HG03060 (cell line): ENCODE measurements at regions not wholly inside any gene's neighbourhood (a gene's known extent, or its start where the extent isn't known, plus 50 kb on each side); places are given as distances from the start of the nearest gene placed in this dataset.
"Not testable (repeated sequence)": the region's sequence is repeated elsewhere in the genome, so short reads cannot be mapped to it uniquely, and the experiment has no call there.

Experiments used
- ATAC-seq: cut with Tn5 transposase; IDR thresholded peaks from one replicate; pipeline ENCODE4 v1.9.1; 2021; ENCODE audit warnings: low read depth, moderate number of reproducible peaks; ENCODE audit not compliant: unreplicated experiment

- no peak for ATAC-seq
These were observed 372.1 kb downstream of the RPS24 start for GRCh38 chr10:78405736-78406135.

DNA sequence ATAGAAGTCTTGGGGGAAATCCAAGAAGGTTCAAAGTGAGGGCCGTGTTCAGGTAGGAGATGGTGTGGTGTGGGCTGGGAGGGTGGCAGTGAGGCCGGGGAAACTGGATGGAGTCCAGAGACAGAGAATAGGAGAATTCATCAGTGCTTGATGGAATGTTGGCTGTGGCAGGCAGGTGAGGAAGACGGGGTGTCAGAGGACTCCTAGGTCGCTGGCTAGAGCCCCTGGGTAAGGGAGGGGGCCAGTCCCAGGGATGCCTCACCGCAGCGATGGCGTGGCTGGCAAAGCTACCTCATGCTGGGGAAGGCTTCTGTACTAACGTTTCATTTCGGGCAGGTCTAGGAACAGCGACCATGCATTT, 373.0 kb downstream of the RPS24 start:
- no peak for ATAC-seq

GRCh38 chr10:78407009-78407711, 373.5 kb downstream of the RPS24 start:
- no peak for ATAC-seq

DNA sequence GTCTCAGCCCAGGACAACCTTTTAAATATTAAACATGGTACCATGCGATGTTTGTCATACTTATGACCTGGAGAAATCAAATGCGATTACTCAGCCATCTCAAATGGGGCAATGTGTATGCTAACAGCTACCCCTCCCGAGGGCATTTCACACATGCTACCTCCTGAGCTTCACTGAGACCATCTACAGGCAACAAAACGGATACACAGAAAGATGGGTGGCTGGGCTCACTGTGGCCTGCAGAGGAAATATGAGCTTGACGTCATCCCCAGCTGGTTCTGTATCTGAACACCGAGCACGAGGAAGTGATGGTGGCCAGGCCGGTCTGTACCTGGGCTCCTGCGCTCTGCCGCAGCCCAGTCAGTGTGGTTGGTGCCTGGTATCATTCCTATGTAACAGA, 374.3 kb downstream of the RPS24 start:
- no peak for ATAC-seq

DNA sequence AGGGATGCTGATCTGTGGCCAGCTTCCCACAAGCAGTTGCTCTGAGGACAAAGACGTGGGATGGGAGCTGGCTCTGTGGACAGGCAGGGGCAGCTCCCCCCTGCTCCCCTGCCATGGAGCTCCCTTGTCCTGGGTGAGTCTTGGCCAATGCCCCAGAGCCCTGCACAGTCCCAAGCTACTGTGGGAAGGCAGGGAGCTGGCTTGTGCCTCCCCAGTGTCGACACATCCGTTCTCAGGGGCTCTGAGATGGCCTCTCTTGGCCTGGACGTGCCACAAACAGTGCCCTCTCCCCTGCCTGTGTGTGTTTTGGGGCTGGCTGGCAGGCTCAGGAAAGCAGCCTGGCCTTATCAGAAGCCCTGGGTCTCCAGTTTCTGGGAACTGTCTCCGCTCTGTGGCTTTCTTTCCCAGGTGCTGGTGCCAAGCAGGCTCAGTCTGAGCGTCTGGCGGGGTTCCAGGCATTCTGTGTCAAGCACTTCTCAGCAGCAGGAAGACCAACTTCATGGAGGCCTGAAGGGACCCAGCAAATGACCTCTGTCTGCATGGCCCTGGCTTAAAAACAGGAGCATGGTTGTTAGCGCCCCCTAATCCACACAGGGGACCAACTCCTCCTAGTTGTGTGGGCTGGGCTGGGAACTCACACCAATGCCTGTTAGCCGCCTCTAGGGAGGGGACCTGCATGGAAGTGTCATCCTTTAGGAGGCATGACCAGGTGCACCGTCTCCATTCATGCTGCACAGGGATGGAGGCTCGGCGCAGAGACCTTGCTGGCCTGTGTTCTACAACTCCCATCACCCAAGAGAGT, 375.2 kb downstream of the RPS24 start:
- ATAC-seq: no peak

DNA sequence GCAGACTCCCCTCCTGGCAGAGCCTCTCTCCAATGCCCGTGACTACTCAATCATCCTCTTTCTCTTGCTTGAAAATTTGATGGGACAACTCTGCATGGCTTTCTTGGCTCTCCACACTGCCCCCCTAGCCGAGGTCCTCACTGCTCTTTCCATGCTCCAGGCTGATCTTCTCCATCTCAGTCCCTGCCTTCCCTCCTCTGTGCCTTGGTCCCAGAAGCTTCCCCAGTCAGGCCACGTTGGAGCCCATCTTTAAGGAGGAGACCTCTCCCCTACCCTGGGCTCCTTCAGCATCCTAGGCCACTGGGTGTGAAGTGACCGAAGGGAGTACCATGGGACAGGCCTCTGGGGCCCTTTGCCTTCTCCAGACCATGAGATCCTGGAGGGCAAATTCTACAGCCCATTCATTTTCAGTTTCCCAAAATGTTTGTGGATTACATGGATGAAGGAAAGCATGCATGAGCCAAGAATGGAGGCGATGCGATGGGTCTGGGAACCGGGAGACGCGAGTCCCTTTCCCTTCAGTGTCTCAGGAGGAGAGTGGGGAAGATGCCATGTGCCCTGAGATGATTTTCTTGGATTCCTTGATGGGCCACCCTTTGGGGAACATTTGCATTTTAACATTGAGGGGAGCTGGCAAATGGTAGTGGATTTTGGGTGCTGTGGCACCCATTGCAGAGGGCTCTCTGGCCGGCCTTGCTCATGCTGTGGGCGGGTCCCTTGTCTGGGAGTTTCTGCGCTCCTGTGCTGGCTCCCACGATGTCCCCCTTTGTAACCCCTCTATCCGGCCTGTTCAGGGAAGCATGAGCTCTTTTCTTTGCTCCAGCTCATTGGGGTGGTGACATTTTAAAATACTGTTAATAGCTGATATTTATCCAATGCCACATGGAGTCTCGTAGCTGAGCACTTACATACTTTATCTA, 376.6 kb downstream of the RPS24 start:
- no peak for ATAC-seq

DNA sequence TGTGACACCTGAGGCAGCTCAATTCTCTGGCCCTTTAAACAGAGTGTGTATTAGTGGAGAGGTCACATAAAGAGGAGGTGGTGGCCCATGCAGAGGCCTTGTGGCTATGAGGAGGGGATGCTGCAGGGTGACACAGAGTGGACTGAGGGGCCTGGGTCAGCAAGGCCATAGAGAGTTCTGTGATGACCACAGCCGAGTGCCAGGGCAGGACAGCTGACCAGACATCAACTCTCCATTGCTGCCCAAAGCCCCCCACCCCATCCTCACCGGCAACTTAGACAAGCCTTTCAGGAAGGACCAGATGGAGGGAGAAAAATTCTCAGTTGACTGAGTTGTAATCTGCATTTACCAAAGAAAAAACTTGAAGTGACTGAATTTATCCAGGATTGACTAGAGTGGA, 378.1 kb downstream of the RPS24 start:
- ATAC-seq: no peak

DNA sequence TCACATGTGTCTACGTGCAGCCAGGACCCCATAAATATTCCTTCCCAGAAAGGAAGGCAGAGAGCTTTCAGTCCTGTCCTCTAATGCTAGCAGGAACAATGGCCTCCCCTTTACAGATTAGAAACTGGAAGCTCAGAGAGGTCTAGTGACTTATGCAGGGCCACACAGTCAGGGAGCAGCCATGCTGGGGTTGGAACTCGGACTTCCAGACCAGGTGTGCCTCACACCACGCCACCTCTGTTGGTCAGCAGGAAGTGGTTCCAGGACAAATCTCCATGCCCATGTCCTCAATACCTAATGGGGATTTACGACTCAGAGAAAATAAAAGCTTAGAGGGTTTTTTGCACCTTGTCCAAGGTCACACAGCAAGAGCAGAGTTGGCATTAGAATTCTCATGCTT, 378.9 kb downstream of the RPS24 start:
- no peak for ATAC-seq

DNA sequence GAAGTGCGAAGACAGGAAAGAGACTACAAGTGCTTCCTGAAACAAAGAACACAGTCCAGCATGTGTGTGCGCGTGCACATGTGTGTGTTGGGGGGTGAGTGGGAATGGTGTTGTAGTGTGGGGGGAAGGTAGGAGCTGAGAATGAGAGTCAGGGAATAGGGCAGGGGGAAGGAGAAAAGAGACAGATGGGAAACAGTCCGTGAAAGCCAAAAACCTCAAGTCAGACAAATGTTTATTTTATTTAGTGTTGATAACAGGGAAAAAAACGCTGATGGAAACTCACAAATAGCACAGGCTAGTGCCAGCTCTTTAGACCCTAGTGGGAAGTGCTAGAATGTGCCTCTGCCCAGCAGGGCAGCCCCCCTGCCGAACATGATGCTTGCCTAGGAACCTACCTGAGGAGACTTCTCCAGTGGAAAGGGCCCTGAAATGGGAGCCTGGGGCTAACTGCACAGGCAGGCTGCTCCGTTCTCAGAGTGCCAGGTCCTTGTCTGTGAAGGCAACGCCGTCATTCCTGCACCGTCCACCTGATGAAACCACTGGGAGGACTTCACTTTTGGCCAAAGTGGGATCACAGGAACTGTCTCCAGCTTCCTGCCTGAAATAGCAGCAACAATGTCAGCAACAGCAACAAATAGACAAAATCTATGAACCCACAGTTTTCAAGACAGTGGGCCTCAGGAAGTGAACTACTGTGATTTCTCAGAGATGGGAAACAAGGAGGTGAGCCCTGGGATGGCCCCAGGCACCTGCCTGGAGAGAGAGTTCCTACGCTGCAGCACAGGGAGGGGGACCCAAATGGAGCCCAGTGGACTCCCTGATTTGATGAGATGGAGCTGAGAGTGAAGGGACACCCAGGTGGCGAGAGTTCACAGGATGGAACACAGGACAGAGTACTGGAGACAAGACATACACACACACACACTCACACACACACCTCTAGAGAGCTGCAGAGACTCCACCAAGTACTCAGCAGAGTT, 379.7 kb downstream of the RPS24 start:
- no peak for ATAC-seq

DNA sequence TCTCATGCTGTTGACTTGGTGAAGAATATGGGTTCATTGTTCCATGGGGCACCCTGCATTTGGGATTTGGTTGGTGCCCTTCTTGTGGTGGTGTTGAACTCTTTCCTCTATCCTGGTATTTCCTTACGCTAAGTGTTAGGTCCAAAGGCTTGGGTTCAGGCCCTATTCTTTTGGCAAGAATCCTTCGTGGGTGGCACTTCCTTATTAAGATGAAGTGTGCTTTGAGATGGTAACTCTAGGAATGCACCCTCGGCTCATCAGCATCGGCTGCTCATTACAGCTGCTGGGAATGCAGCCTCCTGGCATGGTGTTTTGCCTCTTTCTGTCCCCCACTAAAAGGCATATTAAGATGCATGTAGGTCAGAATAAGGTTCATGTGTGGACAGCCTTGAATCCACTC, 380.7 kb downstream of the RPS24 start:
- ATAC-seq: no peak

- no peak for ATAC-seq
These were observed 381.4 kb downstream of the RPS24 start for GRCh38 chr10:78415111-78415510.

DNA sequence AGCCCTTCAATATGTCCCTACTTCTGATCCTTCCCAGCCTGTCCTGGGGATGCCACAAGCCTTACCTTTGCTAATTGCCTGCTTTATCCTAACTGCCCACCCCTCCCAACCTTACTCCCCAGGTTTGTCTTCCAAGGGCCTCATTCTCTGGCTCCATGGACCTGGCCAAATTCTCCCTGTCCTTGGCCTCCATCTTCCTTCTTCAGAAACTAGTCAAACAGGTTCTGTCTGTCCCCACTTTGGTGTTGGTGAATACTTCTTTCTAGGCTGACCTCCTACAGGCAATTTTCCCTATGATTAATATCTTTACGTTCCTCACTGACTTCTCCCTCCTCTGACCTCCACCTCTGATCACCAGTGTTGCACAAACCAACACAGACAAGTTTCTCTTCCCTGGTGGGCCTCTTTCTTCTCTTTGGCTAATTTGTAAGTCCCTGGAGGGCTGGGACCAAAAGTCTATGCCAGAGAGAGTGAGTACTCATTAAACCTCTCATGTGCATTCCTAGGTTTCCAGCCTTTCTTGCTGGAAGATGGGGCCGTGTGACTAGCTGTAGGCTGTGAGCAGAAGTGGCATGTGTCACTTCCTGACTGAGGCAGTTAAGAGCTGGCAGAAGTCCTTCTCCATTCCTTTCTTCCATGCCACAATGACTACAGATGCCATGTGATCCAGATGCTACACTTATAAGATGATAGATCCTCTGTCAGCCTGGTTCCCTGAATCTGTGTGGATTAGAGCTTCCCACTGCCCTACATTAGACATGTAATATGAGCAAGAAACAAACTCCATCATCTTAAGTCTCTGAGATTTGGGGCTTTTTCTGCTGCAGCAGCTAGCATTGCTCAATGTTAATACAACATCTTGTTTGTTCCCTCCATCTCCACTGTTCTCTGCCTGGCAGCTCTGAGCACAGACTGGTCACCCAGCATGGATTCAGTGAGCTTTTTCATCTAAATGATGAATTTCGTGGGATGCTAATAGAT, 382.7 kb downstream of the RPS24 start:
- no peak for ATAC-seq

DNA sequence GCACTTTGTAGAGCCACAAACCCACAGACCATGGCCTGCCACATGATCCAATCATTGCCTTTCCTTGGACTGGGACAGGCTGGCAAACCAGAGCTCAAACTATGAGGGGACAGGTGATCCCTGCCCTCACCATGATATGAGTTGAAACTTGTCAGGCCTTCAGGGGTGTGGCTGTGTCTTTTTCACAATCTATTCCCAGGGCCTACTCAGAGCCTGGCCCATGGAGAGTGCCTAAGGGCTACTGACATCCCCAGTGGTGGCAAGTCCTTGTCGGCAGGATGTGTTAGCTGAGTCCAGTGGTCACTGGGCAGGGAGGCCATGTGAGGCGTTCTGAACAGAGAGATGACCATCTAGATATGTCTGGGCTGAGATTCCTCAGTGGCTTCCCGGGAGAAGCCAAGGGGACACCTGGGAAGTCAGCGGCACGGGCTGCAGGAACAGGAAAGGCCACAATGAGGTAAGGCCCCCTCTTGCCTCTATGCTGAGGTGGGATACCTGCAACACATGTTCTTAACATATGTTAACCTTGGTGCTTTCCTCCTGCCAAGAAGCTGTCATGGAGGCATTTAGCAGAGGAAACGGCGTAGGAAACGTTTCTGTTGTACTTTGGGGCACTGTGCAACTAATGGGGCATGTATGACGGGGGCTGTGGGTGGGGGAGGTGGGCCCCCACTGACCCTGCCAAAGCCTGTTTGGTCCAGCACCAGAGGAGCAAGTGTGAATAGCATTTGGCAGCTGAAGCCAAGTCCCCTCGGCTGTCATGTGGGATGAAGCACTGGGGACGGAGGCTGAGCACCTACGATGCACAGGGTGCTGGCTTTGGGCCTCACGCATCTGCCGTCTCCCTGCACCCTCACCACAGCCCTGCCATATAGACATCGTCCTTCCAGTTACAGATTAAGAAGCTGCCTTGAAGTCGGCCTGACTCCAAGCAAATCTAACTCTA, 384.0 kb downstream of the RPS24 start:
- ATAC-seq: no peak

GRCh38 chr10:78419481-78420265, 386.0 kb downstream of the RPS24 start:
- no peak for ATAC-seq

- ATAC-seq: no peak
These were observed 387.5 kb downstream of the RPS24 start for GRCh38 chr10:78420946-78421735.

GRCh38 chr10:78424050-78424449, 390.4 kb downstream of the RPS24 start:
- not testable (repeated sequence) for ATAC-seq
